ENCODE measurements at regions not wholly inside any gene's neighbourhood (a gene's known extent, or its start where the extent isn't known, plus 50 kb on each side); places are given as distances from the start of the nearest gene placed in this dataset.

- Histone ChIP-seq H3K9me3 (no peaks in the 10 kb centered on the region), H3K4me3 (ENCODE audit: low read depth, low read length) (no peak overlapping the region), H3K36me3 (ENCODE audit: control insufficient read depth, insufficient read depth, low read length) (no peaks in the 10 kb centered on the region), H3K27me3 (replicated peaks; ENCODE audit: control insufficient read depth, insufficient read depth, low read length) (no peaks in the 10 kb centered on the region), H3K4me1 (no peaks in the 10 kb centered on the region)
- intact Hi-C loops (cut with micrococcal nuclease; ENCODE audit: unreplicated experiment): no loop called here
- no peaks in the 10 kb centered on the region for H3K9me3 Mint-ChIP-seq (ENCODE audit: unreplicated experiment)
- TF ChIP-seq CTCF (IDR thresholded peaks at IDR 0.05; ENCODE audit: insufficient read depth in 1 of 2, low read depth in 1 of 2, low read length in 1 of 2, severe bottlenecking in 1 of 2, unreplicated experiment in 1 of 2): no peak
- no peak overlapping the region for H3K4me3 Mint-ChIP-seq (ENCODE audit: unreplicated experiment)
- no peak overlapping the region for H3K27ac Mint-ChIP-seq (ENCODE audit: unreplicated experiment)
- DNase-seq: no peak
- CTCF ChIA-PET: no interaction called here
- BruUV-seq (replicated peaks): no TSS peak
- no peaks in the 10 kb centered on the region for H3K4me1 Mint-ChIP-seq (ENCODE audit: low read depth, unreplicated experiment)
- POLR2A ChIA-PET: no interaction called here
- H3K36me3 Mint-ChIP-seq (ENCODE audit: insufficient read depth, unreplicated experiment): no peaks in the 10 kb centered on the region
- peaks cover 2% of the 10 kb centered on the region for H3K27me3 Mint-ChIP-seq (ENCODE audit: insufficient read depth, unreplicated experiment)
Observed at GRCh38 chr4:180234730-180235129, 2008.5 kb upstream of the TENM3 start.

DNA sequence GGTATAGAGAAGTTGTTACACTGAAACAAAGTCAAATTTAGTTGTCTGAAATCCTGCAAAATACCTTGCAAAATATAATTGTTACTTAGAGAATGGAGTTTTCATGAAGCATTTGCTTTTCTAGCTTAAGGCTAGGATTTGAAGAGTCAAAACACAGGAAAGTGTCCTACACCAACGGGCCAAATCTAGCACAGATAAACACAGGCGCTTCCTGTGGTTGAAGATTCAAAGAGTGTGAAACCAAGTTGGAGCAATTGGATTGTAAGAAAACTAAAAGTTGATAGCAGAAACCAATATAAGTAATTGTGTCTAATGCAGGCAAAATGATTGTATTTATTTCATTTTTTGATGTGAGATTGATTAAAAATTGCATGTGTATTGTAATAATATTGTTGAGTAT lies 2002.5 kb upstream of the TENM3 start:
- no peaks in the 10 kb centered on the region for H3K36me3 Mint-ChIP-seq (ENCODE audit: insufficient read depth, unreplicated experiment)
- CTCF ChIA-PET: no interaction called here
- no peak overlapping the region for H3K27ac Mint-ChIP-seq (ENCODE audit: unreplicated experiment)
- no peaks in the 10 kb centered on the region for H3K9me3 Mint-ChIP-seq (ENCODE audit: unreplicated experiment)
- POLR2A ChIA-PET: no interaction called here
- Histone ChIP-seq H3K27me3 (replicated peaks; ENCODE audit: control insufficient read depth, insufficient read depth, low read length) (no peaks in the 10 kb centered on the region), H3K36me3 (ENCODE audit: control insufficient read depth, insufficient read depth, low read length) (no peaks in the 10 kb centered on the region), H3K4me1 (no peaks in the 10 kb centered on the region), H3K4me3 (ENCODE audit: low read depth, low read length) (no peak overlapping the region), H3K9me3 (no peaks in the 10 kb centered on the region)
- H3K4me1 Mint-ChIP-seq (ENCODE audit: low read depth, unreplicated experiment): no peaks in the 10 kb centered on the region
- peaks cover 15% of the 10 kb centered on the region for H3K27me3 Mint-ChIP-seq (ENCODE audit: insufficient read depth, unreplicated experiment)
- no TSS peak for BruUV-seq (replicated peaks)
- intact Hi-C loops (cut with micrococcal nuclease; ENCODE audit: unreplicated experiment): no loop called here
- H3K4me3 Mint-ChIP-seq (ENCODE audit: unreplicated experiment): no peak overlapping the region
- no peak for TF ChIP-seq CTCF (IDR thresholded peaks at IDR 0.05; ENCODE audit: insufficient read depth in 1 of 2, low read depth in 1 of 2, low read length in 1 of 2, severe bottlenecking in 1 of 2, unreplicated experiment in 1 of 2)
- no peak for DNase-seq

GRCh38 chr4:180253419-180253818 lies 1989.8 kb upstream of the TENM3 start:
- DNase-seq: no peak
- BruUV-seq (replicated peaks): no TSS peak
- Histone ChIP-seq H3K27me3 (replicated peaks; ENCODE audit: control insufficient read depth, insufficient read depth, low read length) (no peaks in the 10 kb centered on the region), H3K4me3 (ENCODE audit: low read depth, low read length) (no peak overlapping the region), H3K4me1 (no peaks in the 10 kb centered on the region), H3K36me3 (ENCODE audit: control insufficient read depth, insufficient read depth, low read length) (no peaks in the 10 kb centered on the region), H3K9me3 (no peaks in the 10 kb centered on the region)
- Mint-ChIP-seq H3K27me3 (ENCODE audit: insufficient read depth, unreplicated experiment) (no peaks in the 10 kb centered on the region), H3K9me3 (ENCODE audit: unreplicated experiment) (no peaks in the 10 kb centered on the region), H3K36me3 (ENCODE audit: insufficient read depth, unreplicated experiment) (no peaks in the 10 kb centered on the region), H3K4me3 (ENCODE audit: unreplicated experiment) (no peak overlapping the region), H3K4me1 (ENCODE audit: low read depth, unreplicated experiment) (no peaks in the 10 kb centered on the region), H3K27ac (ENCODE audit: unreplicated experiment) (no peak overlapping the region)
- no peak for TF ChIP-seq CTCF (IDR thresholded peaks at IDR 0.05; ENCODE audit: insufficient read depth in 1 of 2, low read depth in 1 of 2, low read length in 1 of 2, severe bottlenecking in 1 of 2, unreplicated experiment in 1 of 2)
- POLR2A ChIA-PET: no interaction called here
- intact Hi-C loops (cut with micrococcal nuclease; ENCODE audit: unreplicated experiment): no loop called here
- CTCF ChIA-PET: no interaction called here

Measured in Caco-2 (cell line).